Dermis microvascular lymphatic vessel endothelial cell (primary cell): ENCODE measurements at regions not wholly inside any gene's neighbourhood (a gene's known extent, or its start where the extent isn't known, plus 50 kb on each side); places are given as distances from the start of the nearest gene placed in this dataset.

Experiments used
- DNase-seq, 2 donors: peaks; one replicate each; pipeline versions ENCODE4 v3.0.0 to v3.0.0-alpha.2; 2010; ENCODE audit warnings: low read depth in 2 of 2

DNA sequence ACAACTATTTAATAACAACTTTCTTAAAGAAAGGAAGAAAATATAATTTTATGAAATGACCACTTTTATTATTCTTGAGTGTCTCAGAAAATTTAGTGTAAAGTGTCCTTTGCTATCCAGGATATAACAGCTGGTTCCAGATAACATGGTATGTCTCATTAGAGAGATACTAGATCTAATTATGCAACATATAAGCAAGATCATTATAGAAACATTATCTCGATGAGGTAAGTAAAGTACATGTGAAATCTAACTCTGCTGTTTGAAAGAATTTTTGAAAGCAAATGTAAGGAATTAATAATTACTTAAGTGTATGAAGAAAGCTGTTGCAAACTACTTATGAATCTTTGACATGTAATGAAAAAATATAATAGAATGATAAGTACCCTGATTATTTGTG lies 887.4 kb upstream of the CXADR start:
- DNase-seq: no peak

DNA sequence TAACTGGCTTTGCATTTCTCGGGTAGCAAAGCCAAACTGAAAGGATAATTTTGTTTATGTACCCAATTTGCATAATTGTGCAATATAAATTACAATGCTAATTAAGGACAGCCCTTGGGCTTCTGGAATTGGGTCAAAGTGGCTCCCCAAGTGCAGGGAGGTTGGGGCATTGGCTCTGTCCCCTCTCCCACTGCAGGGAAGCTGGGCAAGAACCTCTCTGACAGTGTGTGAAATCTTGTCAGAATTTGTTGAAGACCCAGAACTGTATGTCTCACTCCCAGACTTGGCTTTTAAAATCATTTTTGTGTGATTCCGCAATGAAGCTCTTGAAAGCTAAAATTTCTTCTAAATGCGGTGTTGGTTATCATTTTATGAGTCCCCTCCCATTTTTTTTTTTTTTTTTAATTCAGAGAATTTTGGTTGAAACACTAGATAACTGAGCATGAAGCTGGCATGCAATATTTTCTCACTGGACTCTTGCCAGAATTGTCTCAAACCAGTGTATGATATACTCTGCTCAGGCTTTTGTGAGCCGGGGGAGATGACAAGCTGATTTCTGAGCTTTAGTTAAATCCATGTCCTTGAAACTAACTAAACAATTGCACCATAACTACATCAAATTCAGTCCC lies 878.9 kb upstream of the CXADR start:
- peak in 1 of 2 donors; percentile 8 for DNase-seq

DNA sequence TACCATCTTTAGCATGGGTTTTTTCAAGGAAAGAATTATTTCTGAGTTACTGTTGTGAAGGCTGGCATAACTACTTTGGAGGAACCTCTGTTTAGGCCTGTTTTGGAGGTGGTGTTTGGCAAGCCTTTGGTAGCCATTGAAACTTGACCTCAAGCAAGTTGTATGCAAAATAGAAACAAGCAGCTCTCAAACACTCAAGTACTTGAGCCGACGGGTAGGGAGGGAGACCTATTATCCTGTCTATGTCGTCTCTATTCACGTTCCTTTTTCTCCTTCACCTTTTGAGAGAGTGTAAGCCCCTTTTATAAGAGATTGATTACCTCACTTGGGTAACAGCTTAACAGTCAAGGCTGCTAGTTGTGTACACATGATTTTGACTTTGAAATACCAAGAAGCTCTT lies 878.3 kb upstream of the CXADR start:
- no peak for DNase-seq

DNA sequence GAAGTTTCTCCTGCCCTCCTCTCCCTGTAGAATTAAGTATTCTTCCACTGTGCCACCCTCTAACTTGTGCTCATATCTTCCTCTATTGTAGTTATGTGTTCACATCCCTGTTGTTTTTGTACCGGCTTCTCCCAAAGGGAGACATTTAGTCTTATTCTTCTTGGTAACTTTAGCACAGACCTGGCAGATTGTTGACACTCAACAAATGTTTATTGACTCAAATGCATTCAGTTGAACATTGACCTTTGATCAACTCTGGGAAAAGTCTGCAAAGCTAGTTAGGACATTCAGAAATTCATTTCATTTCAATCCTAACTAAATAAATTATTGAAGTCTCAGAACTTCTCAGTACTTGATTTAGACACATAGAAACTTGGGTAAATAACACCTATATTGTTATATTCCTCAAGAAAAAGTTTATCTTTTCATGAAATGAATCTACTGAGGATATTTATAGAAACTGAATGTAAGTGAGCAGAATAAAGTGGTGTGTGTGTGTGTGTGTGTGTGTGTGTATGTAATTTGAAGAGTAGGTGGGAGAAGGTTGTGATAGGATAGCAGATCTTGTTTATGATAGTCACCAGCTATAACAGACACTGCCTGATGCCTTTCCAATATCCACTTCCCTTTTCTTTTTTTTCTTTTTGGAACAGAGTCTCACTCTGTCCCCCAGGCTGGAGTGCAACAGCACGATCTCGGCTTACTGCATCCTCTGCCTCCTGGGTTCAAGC lies 872.4 kb upstream of the CXADR start:
- no peak for DNase-seq

DNA sequence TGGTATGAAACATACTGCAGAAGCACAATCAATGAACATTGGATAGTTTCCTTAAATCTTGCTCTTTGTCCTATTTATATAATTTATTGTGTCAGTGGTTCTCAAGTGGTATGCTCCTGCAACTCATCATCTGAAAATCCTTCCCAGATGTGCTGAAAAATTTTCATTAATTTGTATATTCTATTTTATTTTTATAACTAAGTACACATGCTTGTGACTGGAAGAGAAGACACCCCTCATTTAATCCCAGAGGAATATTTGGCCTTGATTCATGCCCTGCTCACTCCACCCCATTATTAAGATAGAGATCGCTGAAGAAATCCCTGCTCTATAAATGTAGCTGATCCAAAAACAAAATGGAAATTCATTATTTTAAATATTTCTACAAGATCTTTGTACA lies 870.5 kb upstream of the CXADR start:
- no peak for DNase-seq

DNA sequence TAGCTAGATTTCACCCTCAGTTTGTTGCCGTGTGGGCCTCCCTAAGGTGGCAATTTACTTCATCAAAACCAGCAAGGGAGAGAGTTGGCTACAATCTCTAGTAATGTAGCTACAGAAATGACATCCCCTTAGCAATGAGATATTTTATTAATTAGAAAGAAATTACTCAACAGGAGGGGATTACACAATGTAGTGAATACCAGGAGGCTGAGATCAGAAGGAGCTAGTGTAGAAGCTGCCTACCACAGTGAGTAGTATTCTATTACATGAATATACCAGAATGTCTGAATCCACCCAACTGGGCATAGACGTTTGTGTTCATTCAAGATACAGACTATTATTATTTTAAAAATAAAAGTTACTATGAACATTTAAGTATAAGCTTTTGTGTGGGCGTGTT lies 868.2 kb upstream of the CXADR start:
- no peak for DNase-seq

DNA sequence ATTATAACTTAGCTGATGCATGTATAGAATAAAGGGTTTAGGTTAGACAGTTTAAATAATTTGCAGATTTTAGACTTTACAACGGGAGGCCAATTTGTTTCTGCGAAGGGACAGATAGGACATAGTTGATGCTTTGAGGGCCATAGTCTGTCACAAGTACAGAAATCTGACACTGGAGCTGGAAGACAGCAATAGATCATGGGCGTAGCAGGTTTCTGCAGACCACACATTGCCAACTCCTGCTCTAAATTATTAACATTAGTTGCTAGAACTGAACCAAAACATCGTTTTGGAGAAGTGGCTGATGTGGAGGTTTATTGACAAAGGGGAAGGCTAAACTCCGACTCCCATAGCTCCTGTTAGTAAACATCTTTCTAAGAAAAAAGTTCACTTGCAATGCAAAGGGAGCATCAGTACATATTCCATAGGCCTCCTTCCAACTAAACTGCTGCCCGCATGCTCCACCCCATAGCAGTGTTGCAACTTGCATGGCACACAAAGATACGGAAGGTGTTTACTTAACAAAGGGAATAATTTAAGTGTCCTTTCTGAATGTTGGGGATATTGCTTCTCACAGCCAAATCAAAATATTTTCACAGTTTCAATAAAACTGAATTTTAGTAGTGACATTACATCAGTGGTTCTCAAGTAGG lies 862.0 kb upstream of the CXADR start:
- no peak for DNase-seq

DNA sequence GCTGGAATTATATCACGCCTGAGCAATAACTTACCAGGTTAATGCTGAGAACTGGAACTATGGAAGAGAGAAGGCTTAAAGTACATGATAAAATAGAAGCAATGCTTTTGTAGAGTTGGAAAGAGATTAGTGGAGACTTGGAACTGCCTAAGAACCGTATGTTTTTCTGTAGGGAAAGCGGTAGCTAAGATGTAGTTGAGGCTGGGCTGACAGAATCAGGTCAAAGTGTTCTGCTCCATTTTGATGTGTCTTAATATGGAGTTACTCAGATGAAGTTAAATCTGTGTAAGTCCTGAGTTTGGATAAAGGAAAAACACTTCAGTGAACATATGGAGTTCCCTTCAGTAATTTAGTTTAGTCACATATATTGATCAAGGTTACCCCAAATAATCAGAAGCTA lies 860.9 kb upstream of the CXADR start:
- no peak for DNase-seq

DNA sequence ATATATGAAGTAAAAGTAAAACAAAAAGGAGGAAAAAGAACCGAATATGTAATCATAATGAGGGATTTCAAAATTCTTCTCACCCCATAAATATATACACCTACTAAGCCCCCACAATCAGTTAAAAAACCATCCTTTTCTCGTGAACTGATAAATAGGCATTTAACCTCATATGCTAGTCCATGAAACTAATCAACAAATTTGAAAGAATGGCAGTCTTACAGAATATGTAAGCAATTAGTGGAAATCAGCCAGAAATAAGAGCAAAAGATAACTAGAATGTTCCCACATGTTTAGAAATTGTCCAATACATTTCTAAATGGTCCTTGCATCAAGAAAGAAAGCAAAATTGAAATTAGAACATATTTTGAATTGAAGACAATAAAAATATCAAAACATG lies 849.4 kb upstream of the CXADR start:
- no peak for DNase-seq

DNA sequence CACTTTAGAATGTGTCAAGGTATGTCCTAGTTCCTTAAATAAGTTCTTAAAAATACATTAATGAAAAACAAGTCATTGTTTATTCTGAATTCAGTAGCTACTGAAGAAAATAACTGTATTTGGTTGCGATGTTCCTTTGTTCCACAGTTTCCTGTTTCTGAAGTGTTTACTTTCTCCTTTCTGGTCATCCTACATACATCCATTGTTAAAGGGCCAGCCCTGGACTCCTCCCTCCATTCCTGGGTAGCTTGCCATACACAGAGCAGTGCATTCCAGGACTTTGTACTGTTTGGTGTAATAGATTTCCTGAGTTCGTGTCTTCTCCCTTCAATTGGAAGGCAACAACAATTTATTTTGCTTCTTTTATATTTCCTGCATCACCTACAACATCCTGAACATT lies 845.4 kb upstream of the CXADR start:
- peak; percentile 45 to 81 for DNase-seq

DNA sequence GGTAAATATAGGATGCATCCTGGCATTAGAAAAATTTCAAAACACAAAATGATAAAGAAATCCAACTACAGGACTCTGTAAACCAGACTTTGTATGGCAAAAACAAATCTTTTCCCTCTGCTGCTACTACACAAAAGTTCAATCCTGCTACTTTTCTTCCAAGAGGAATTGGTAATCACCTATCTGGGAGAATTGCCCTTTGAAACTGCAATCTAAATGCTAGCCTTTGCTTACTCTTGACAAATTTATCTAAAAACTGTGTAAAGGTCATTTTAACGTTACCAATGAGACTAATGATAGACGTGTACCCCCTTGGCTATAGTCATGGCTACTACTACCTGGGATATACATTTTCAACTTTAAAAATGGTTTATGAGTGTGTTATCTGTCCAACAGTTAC lies 837.9 kb upstream of the CXADR start:
- no peak for DNase-seq

DNA sequence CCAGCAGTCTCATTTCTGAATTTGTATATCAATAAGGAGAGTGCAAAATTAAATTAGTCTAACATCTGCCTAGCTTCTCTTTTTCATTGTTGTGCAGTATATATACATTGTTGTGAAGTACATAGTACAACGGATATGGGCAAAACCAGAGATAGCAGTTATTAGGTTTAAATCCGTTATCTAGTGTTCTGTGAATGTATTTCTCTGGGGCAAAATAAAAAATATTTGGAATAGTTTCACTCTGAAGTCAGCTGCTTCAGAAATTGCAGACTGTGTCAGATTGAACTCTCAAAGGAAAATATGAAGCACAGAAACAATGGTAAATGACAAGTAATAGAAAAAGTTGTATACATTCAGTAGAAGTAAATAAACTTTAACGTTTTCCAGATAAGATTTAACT lies 836.5 kb upstream of the CXADR start:
- DNase-seq: no peak

DNA sequence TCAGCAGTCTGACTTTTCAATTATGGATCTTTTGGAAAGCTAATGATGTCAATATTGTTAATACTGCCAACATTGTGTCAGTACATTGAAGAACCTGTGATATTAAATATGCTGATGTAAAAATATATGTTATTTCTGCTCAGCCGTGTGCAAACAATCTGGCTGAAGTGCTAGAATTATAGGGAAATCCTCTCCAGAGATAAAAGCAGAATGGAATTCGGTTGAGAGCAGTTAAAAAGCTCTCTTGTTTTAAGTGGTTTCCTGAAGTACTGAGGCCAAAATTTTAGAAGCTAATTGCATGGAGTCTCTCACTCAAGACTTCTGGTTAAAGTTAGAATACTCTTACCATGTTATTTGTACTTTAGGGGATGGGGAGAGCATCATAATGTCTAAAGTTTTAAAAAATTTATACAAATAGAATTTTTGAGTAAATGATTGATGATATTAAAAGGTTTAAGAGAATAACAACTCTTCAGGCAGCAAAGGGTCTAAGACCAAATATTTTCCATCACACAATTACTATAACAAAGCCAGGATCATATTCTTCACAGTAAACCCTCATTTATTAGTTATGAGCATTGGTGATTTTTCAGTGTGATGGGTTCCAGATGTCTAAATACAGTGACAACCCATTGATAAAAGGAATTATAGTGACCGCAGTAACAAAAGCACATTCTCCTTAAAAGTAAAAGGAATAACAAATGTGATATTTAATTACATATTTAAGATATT lies 834.2 kb upstream of the CXADR start:
- no peak for DNase-seq

DNA sequence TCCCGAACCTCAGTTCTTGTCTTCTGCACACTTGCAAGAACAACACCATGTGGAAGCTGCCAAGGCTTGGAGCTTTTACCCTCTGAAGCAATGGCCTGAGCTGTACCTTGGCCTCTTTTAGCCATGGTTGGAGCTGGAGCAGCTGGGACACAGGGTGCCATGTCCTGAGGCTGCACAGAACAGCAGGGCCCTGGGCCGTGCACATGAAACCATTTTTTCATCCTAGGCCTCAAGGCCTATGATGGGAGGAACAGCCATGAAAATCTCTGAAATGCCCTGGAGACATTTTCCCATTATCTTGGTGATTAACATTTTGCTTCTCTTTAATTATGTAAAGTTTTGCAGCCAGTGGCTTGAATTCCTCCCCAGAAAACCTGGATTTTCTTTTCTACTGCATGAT lies 817.8 kb upstream of the CXADR start:
- DNase-seq: no peak

DNA sequence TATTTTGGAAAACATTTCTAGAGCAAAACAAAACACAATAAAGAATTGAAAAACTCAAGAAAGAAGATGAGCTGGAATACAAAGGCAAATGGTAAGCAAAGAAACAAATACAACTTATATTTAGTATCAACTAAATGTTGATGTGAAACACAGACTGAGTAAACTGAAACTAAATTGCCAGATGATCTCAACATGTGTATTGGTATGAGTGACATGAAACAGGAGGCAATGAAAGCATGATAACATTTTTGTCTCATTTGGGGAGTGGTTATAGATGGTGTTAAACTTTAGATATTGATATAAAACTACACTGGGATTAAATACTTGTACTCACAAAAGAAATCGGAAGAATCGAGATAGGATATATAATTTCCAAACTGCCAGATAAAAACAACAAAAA lies 805.6 kb upstream of the CXADR start:
- DNase-seq: no peak

DNA sequence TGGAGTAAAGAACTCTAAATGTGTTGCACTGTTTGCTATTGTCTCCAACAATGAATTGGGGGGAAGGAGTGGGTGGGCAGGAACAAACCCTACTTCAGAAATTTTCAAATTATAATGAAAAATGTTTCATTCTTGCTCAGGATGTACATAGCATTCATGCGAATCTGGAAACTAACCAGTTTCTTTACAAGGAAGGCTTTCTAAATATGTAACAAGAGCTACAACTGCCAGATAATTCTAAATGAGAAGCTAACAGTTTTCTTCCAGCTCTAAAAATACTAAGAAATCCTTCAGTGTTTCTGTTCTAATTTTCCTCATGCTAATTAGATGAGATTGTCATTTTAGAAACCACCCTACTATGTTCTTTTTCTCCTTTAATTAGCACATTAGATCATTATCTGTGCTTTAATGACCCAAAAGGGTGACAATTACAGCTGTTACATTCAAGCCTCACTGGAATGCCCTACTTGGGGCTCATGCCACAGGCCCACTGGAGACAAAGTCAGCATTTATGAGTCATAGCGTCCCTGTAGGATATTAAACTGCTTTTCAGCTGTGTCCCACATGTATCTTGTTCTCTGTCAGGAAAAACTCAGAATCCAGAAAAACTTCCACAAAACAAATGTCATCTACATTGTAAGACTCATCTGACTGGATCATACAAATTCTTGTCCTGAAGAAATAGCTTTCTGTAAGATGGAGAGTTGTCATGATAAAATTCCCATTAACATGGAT lies 804.6 kb upstream of the CXADR start:
- peak in 1 of 2 donors; percentile 1 for DNase-seq

DNA sequence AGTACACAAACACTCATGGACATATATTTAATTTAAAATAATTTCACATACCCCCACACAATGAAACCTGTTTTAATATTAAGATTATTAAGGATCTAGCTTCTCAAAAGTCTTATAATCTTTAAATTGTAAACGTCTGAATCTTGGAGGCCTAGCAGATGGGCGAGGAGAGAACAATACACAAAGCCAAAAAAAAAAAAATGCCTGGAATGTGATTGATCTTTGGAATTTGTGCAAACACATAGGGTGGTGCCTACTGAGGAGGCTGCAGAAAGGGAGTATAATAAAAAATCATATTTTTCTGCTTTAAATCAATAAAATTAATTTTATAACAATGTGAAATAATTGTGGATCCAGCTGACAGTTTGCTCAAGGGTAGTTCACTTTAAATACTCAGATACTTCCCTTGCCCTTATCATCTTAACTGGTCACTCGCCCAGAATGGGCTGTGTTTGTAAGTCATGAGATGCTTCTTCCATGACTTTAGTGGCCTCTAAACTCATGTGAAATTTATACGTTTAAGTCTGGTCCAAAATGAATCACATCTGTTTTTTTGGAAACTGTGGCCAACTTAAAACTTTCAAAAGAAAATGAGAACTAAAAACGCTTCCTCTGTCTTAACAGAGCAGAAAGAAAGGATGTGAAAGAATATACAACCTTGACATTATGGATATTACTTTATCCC lies 802.8 kb upstream of the CXADR start:
- no peak for DNase-seq

DNA sequence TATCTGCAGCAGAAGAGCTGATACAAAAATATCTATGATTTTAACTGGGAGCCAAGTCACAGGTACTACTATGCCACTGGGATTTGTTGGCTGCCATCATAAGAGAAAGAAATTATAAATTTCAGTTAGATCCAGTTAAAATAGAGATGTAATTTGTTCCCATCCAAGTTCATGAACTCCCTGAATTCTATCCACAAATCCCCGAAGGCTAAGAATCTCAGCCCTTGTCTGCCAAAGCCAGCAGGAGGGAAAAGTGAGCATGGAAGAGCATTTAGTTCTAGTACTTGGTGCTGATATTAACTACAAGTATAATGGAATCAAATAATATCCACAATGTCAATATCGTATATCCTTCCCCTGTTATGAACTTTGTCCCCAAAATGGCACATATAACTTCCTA lies 801.1 kb upstream of the CXADR start:
- no peak for DNase-seq

DNA sequence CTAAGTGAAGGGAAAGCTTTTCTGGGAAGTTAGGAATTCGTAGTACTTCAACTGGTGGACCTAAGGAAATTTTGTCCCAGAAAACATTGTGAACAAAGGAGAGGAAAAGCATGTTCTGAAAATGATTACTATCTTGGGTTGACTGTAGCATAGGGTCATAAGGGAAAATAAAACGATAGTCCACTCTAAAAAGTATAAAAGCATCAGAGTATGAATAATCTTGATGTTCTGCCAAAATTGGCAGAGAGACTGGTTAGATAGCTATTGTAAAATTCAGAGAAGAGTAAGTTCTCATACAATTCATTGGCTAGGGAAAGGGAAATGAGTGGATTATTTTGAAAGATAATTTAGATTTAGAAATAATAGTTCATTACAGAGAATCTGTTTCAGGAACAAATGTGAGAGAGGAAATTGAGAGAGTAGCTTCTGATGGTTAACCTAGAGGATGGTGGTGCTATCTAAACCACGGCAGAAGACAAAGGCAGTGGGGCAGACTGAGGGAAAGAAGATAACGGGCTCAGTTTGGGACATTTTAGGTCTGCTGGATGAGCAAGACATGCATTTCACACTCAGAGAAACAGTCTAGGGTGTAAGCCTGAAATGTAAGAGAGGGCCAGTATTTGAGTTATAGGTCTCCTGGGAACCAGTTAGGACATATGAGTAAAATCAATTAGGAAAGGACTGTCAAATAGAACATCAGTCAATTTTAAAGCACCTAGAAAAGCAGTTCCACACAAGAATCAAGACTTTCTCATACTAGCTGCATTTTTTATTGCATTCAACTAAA lies 799.3 kb upstream of the CXADR start:
- peak; percentile 62 to 73 for DNase-seq

DNA sequence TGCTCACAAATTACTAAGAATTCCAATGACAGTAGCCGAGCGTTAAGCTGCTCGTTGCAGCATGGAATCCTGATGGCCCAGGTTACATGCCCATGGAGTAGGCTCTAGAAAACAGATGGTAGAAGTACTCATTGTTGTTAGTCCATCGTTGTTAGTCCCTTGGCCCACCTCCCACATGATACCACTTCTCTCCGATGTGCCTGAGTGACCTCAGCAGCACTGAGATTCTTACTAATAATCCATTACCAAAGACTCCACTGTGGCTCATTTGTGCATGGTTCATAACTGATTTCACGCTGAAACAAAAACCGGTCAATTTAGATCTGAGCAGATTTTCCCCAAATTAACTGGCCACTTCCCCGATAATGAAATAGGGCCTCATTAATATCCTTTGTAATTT lies 772.3 kb upstream of the CXADR start:
- no peak for DNase-seq
